K562 (cell line): ENCODE measurements at regions not wholly inside any gene's neighbourhood (a gene's known extent, or its start where the extent isn't known, plus 50 kb on each side); places are given as distances from the start of the nearest gene placed in this dataset.

Experiments used
- ATAC-seq: fragments of 200-7000 bp; cut with Tn5 transposase; 3 replicates; pipeline ENCODE4 v1.9.1; 2020; ENCODE audit warnings: moderate library complexity
- BruUV-seq: library from RNA; stranded (reverse); fragments of 400-500 nt; replicated peaks from 2 replicates; lab custom pipeline; 2021; lab: Mats Ljungman, UMichigan
- CTCF ChIA-PET: fragments of 300-600 bp; formaldehyde crosslinking; extraction: SDS; loops from one replicate; lab custom pipeline; 2021; ENCODE audit warnings: low intra/inter-chr PET ratio; lab: Yijun Ruan, JAX
- POLR2A ChIA-PET: fragments of 300-600, 350-650 bp; sonication (Branson Sonifier 250); formaldehyde crosslinking; extraction: SDS; loops from one replicate; lab custom pipeline; 2021; ENCODE audit warnings: antibody characterized with exemption, inconsistent platforms; lab: Yijun Ruan, JAX
- DNase-seq, 4 experiments: peaks; one replicate each; pipeline versions ENCODE4 v3.0.0 to v3.0.0-alpha.2; 2011 to 2018; ENCODE audit warnings: low spot score in 3 of 4, mixed read lengths in 3 of 4; ENCODE audit errors: extremely low read depth in 1 of 4
- FAIRE-seq: peaks from 2 replicates; lab custom pipeline; 2011; peaks lifted over from hg19 to GRCh38; lab: Jason Lieb, UNC
- H2AFZ ChIP-seq: 2 replicates; pipeline ENCODE4 v1.6.0; 2011; ENCODE audit warnings: low read depth, low read length, control low read depth, inconsistent platforms
- H3K27ac ChIP-seq: fragments of 200-600 bp; 3 replicates; pipeline ENCODE4 v1.8.0; 2011; ENCODE audit warnings: low read depth, mild to moderate bottlenecking, control low read depth, inconsistent platforms, low read length, moderate library complexity, mixed read lengths; ENCODE audit errors: extremely low read depth
- H3K27me3 ChIP-seq, 2 experiments: fragments of 300-600 bp in 1 of 2; 2 replicates in 1 of 2; 3 replicates in 1 of 2; pipeline versions ENCODE4 v1.6.0 to v1.8.0; 2011; ENCODE audit warnings: inconsistent platforms in 2 of 2, low read length in 2 of 2, mild to moderate bottlenecking in 1 of 2, mixed read lengths in 1 of 2, moderate library complexity in 1 of 2; ENCODE audit not compliant: control insufficient read depth in 2 of 2, insufficient read depth in 2 of 2
- H3K36me3 ChIP-seq: fragments of 300-600 bp; 3 replicates; pipeline ENCODE4 v1.8.0; 2011; ENCODE audit warnings: mild to moderate bottlenecking, low read length, inconsistent platforms; ENCODE audit not compliant: control insufficient read depth, insufficient read depth
- H3K4me1 ChIP-seq, 2 experiments: fragments of 200-600 bp in 1 of 2; replicated peaks in 1 of 2; 2 replicates in 1 of 2; 3 replicates in 1 of 2; pipeline versions ENCODE4 v1.5.1 to v1.8.0; 2011; ENCODE audit warnings: inconsistent platforms in 2 of 2, low read length in 2 of 2, mild to moderate bottlenecking in 1 of 2, mixed read lengths in 1 of 2, moderate library complexity in 1 of 2; ENCODE audit not compliant: control insufficient read depth in 2 of 2, insufficient read depth in 2 of 2
- H3K4me2 ChIP-seq: 2 replicates; pipeline ENCODE4 v1.6.1; 2011; ENCODE audit warnings: low read length, control low read depth, inconsistent platforms, mixed read lengths; ENCODE audit not compliant: insufficient read depth
- H3K4me3 ChIP-seq: fragments of 200-600 bp; sonication (generic), shearing (Covaris generic); 2 replicates; pipeline ENCODE4 v1.5.1; 2016; ENCODE audit warnings: control low read depth, inconsistent platforms
- H3K79me2 ChIP-seq: fragments of 200-600 bp; 3 replicates; pipeline ENCODE4 v1.8.0; 2011; ENCODE audit warnings: low read length, inconsistent platforms; ENCODE audit not compliant: control insufficient read depth, insufficient read depth
- H3K9ac ChIP-seq, 2 experiments: 2 replicates each; pipeline versions ENCODE4 v1.6.0 to v1.6.1; 2011; ENCODE audit warnings: low read depth in 2 of 2, low read length in 2 of 2, control low read depth in 1 of 2, inconsistent platforms in 1 of 2, mild to moderate bottlenecking in 1 of 2, mixed read lengths in 1 of 2; ENCODE audit not compliant: insufficient read depth in 1 of 2
- H3K9me1 ChIP-seq: one replicate; pipeline ENCODE4 v1.6.0; 2011; ENCODE audit warnings: inconsistent platforms, mild to moderate bottlenecking, low read length, moderate library complexity; ENCODE audit not compliant: control insufficient read depth, insufficient read depth
- H3K9me3 ChIP-seq: replicated peaks from 2 replicates; pipeline ENCODE4 v1.5.1; 2011; ENCODE audit warnings: low read depth, low read length, inconsistent platforms; ENCODE audit not compliant: control insufficient read depth, insufficient read depth
- H4K20me1 ChIP-seq: replicated peaks from 2 replicates; pipeline ENCODE4 v1.6.1; 2011; ENCODE audit warnings: low read length, inconsistent platforms, mixed read lengths; ENCODE audit not compliant: control insufficient read depth, insufficient read depth
- BDP1 ChIP-seq: IDR thresholded peaks from 3 replicates; pipeline ENCODE4 v1.6.1; 2011; ENCODE audit not compliant: insufficient read length, insufficient read depth
- ESRRA ChIP-seq: fragments of 450-650 bp; IDR thresholded peaks from 2 replicates; pipeline ENCODE4 v1.6.1; 2014; ENCODE audit warnings: low read depth, mild to moderate bottlenecking, moderate library complexity, borderline replicate concordance
- ETV1 ChIP-seq: fragments of 450-650 bp; conservative IDR thresholded peaks from 2 replicates; pipeline ENCODE4 v1.6.1; 2016; ENCODE audit warnings: missing genetic modification characterization, control low read depth, low read depth, missing compliant biosample characterization
- KAT8 ChIP-seq: fragments of 450-650 bp; IDR thresholded peaks from 2 replicates; pipeline ENCODE4 v1.6.1; 2016; ENCODE audit warnings: low read depth, mild to moderate bottlenecking
- LEF1 ChIP-seq: fragments of 450-650 bp; IDR thresholded peaks from 2 replicates; pipeline ENCODE4 v1.6.1; 2016; ENCODE audit warnings: mild to moderate bottlenecking
- POLR2B ChIP-seq: fragments of 450-650 bp; IDR thresholded peaks from 2 replicates; pipeline ENCODE4 v1.6.1; 2018; ENCODE audit warnings: low read depth; ENCODE audit not compliant: partially characterized antibody
- RB1 ChIP-seq: fragments of 450-650 bp; IDR thresholded peaks from 2 replicates; pipeline ENCODE4 v1.6.1; 2017; ENCODE audit warnings: low read depth, mild to moderate bottlenecking
- SMARCC2 ChIP-seq: fragments of 450-650 bp; IDR thresholded peaks from 2 replicates; pipeline ENCODE4 v1.6.1; 2017; ENCODE audit warnings: antibody characterized with exemption, moderate library complexity, mild to moderate bottlenecking, low read depth
- ZC3H8 ChIP-seq: fragments of 450-650 bp; IDR thresholded peaks from 2 replicates; pipeline ENCODE4 v1.6.1; 2017
- ZNF445 ChIP-seq: fragments of 250-450 bp; sonication (Bioruptor Pico); IDR thresholded peaks from 2 replicates; pipeline ENCODE4 v1.4.0; 2020; ENCODE audit warnings: low read depth, mild to moderate bottlenecking, moderate library complexity
- ZNF644 ChIP-seq: fragments of 200-800 bp; sonication (Bioruptor generic); IDR thresholded peaks from 2 replicates; pipeline ENCODE4 v1.6.1; 2016; ENCODE audit warnings: low read depth, missing genetic modification characterization, missing compliant biosample characterization
- ZNF696 ChIP-seq: fragments of 250-450 bp; sonication (Bioruptor Pico); conservative IDR thresholded peaks from 2 replicates; pipeline ENCODE4 v1.4.0; 2020; ENCODE audit warnings: mild to moderate bottlenecking, moderate library complexity
- ZNF766 ChIP-seq: fragments of 200-800 bp; sonication (Bioruptor generic); conservative IDR thresholded peaks from 2 replicates; pipeline ENCODE4 v1.6.1; 2016; ENCODE audit warnings: missing genetic modification characterization, missing compliant biosample characterization
- WGBS: fragments of 100-300 bp; shearing (Covaris generic); methylation state at CpG from one replicate; pipeline ENCODE4 v1.1.6; 2016; ENCODE audit warnings: low coverage, mixed read lengths; ENCODE audit not compliant: insufficient coverage; ENCODE audit errors: missing lambda C conversion rate; 5-methylcytosine and 5-hydroxymethylcytosine counted together
- in situ Hi-C: fragments of 300-500 bp; cut with MboI; formaldehyde crosslinking; loops from 4 replicates; pipeline ENCODE4 v1.15.0; 2018; ENCODE audit warnings: inconsistent platforms, mixed read lengths
- intact Hi-C: fragments of 100-400 bp; cut with micrococcal nuclease; formaldehyde crosslinking; loops from 2 replicates; pipeline ENCODE4 v1.14.2; 2022
- TF ChIP-seq, protein P1 (sequence below): sonication (generic); formaldehyde crosslinking; IDR thresholded peaks from 2 replicates; pipeline ENCODE4 v1.8.0; 2022; ENCODE audit warnings: missing genetic modification reagents, mild to moderate bottlenecking, borderline replicate concordance
- TF ChIP-seq, protein P2 (sequence below): sonication (generic); formaldehyde crosslinking; IDR thresholded peaks from 2 replicates; pipeline ENCODE4 v1.8.1; 2022; ENCODE audit warnings: missing genetic modification reagents
- TF ChIP-seq, protein P3 (sequence below): fragments of 450-650 bp; IDR thresholded peaks from 2 replicates; pipeline ENCODE4 v1.6.1; 2016

DNA sequence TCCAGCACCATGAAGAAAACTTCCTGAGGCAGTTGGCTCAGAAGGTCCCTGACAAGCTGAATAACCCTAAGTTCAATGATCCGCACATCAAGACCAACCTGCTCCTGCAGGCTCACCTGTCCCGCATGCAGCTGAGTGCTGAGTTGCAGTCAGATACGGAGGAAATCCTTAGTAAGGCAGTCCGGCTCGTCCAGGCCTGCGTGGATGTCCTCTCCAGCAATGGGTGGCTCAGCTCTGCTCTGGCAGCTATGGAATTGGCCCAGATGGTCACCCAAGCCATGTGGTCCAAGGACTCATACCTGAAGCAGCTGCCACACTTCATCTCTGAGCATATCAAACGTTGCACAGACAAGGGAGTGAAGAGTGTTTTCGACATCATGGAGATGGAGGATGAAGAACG is 88.4 kb upstream of the SMURF2 start:
- in situ Hi-C loops = no loop called here
- CTCF ChIA-PET = no interaction called here
- no peak overlapping the region for H3K27ac ChIP-seq
- no peak overlapping the region for H3K4me2 ChIP-seq
- H2AFZ ChIP-seq = no peak overlapping the region
- TF ChIP-seq RB1 (no peak), ZNF696 (CRISPR knock-in tag) (no peak), ZC3H8 (no peak), ZNF445 (no peak), POLR2B (no peak), ESRRA (no peak), BDP1 (no peak), KAT8 (no peak), ZNF644 (tag) (no peak), ETV1 (tag) (no peak), SMARCC2 (no peak), LEF1 (no peak), ZNF766 (CRISPR knock-in tag) (no peak)
- TF ChIP-seq, protein P1, sequence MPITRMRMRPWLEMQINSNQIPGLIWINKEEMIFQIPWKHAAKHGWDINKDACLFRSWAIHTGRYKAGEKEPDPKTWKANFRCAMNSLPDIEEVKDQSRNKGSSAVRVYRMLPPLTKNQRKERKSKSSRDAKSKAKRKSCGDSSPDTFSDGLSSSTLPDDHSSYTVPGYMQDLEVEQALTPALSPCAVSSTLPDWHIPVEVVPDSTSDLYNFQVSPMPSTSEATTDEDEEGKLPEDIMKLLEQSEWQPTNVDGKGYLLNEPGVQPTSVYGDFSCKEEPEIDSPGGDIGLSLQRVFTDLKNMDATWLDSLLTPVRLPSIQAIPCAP (CRISPR knock-in tag) = no peak
- TF ChIP-seq, protein P2, sequence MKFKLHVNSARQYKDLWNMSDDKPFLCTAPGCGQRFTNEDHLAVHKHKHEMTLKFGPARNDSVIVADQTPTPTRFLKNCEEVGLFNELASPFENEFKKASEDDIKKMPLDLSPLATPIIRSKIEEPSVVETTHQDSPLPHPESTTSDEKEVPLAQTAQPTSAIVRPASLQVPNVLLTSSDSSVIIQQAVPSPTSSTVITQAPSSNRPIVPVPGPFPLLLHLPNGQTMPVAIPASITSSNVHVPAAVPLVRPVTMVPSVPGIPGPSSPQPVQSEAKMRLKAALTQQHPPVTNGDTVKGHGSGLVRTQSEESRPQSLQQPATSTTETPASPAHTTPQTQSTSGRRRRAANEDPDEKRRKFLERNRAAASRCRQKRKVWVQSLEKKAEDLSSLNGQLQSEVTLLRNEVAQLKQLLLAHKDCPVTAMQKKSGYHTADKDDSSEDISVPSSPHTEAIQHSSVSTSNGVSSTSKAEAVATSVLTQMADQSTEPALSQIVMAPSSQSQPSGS (CRISPR knock-in tag) = no peak
- TF ChIP-seq, protein P3, sequence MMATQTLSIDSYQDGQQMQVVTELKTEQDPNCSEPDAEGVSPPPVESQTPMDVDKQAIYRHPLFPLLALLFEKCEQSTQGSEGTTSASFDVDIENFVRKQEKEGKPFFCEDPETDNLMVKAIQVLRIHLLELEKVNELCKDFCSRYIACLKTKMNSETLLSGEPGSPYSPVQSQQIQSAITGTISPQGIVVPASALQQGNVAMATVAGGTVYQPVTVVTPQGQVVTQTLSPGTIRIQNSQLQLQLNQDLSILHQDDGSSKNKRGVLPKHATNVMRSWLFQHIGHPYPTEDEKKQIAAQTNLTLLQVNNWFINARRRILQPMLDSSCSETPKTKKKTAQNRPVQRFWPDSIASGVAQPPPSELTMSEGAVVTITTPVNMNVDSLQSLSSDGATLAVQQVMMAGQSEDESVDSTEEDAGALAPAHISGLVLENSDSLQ = no peak
- TF ChIP-seq, all 486 proteins: peak for 0
- 63% methylated on average over 9 of the region's 9 CpGs for WGBS
- Histone ChIP-seq H3K9me1 (no peaks in the 10 kb centered on the region), H3K4me3 (no peak overlapping the region), H3K79me2 (no peaks in the 10 kb centered on the region), H3K4me1 (no peaks in the 10 kb centered on the region; a peak in 1 of 5 replicates), H3K36me3 (peaks cover 4% of the 10 kb centered on the region; the same call in 2 of the 3 replicates), H3K9ac (no peak overlapping the region; a peak in 1 of 4 replicates), H3K27me3 (no peaks in the 10 kb centered on the region), H3K9me3 (no peaks in the 10 kb centered on the region), H4K20me1 (no peaks in the 10 kb centered on the region)
- intact Hi-C loops = no loop called here
- ATAC-seq (no peak), DNase-seq (no peak), FAIRE-seq (no peak)
- POLR2A ChIA-PET = no interaction called here
- no TSS peak for BruUV-seq
